ENCODE measurements at regions not wholly inside any gene's neighbourhood (a gene's known extent, or its start where the extent isn't known, plus 50 kb on each side); places are given as distances from the start of the nearest gene placed in this dataset.

- Mint-ChIP-seq H3K4me3 (no peak overlapping the region), H3K27ac (ENCODE audit: unreplicated experiment) (no peak overlapping the region), H3K4me1 (no peaks in the 10 kb centered on the region), H3K27me3 (ENCODE audit: low read depth) (no peaks in the 10 kb centered on the region), H3K9me3 (no peaks in the 10 kb centered on the region), H3K36me3 (ENCODE audit: low read depth) (no peaks in the 10 kb centered on the region)
- TF ChIP-seq CTCF (conservative IDR thresholded peaks at IDR 0.05): no peak
- DNase-seq (ENCODE audit: low read depth, low spot score): no peak
Observed at GRCh38 chr13:22967669-22968068, 213.1 kb upstream of the SGCG start.

- Mint-ChIP-seq H3K4me1 (no peaks in the 10 kb centered on the region), H3K27me3 (ENCODE audit: low read depth) (no peaks in the 10 kb centered on the region), H3K4me3 (no peak overlapping the region), H3K9me3 (peaks cover 5% of the 10 kb centered on the region), H3K27ac (ENCODE audit: unreplicated experiment) (no peak overlapping the region), H3K36me3 (ENCODE audit: low read depth) (peaks cover 9% of the 10 kb centered on the region)
- TF ChIP-seq CTCF (conservative IDR thresholded peaks at IDR 0.05): no peak
- no peak for DNase-seq (ENCODE audit: low read depth, low spot score)
Observed at GRCh38 chr13:22979952-22980351, 200.8 kb upstream of the SGCG start.

- Mint-ChIP-seq H3K36me3 (ENCODE audit: low read depth) (peaks cover 14% of the 10 kb centered on the region), H3K27ac (ENCODE audit: unreplicated experiment) (no peak overlapping the region), H3K4me3 (no peak overlapping the region), H3K27me3 (ENCODE audit: low read depth) (no peaks in the 10 kb centered on the region), H3K4me1 (no peaks in the 10 kb centered on the region), H3K9me3 (peaks cover 10% of the 10 kb centered on the region)
- no peak for TF ChIP-seq CTCF (conservative IDR thresholded peaks at IDR 0.05)
- no peak for DNase-seq (ENCODE audit: low read depth, low spot score)
Observed at GRCh38 chr13:22980936-22981335, 199.8 kb upstream of the SGCG start.

- H3K27me3 Mint-ChIP-seq (ENCODE audit: low read depth): no peaks in the 10 kb centered on the region
Observed at GRCh38 chr13:22993148-22993547, 187.6 kb upstream of the SGCG start.

GRCh38 chr13:23003446-23003845 is 177.3 kb upstream of the SGCG start:
- peaks cover 6% of the 10 kb centered on the region for H3K9me3 Mint-ChIP-seq
- H3K4me1 Mint-ChIP-seq: no peaks in the 10 kb centered on the region
- H3K4me3 Mint-ChIP-seq: no peak overlapping the region
- peaks cover 4% of the 10 kb centered on the region for H3K36me3 Mint-ChIP-seq (ENCODE audit: low read depth)
- DNase-seq (ENCODE audit: low read depth, low spot score): no peak
- no peak for TF ChIP-seq CTCF (conservative IDR thresholded peaks at IDR 0.05)
- H3K27me3 Mint-ChIP-seq (ENCODE audit: low read depth): no peaks in the 10 kb centered on the region
- H3K27ac Mint-ChIP-seq (ENCODE audit: unreplicated experiment): no peak overlapping the region

More at GRCh38 chr13:22993148-22993547, 187.6 kb upstream of the SGCG start:
- no peak overlapping the region for H3K4me3 Mint-ChIP-seq
- H3K9me3 Mint-ChIP-seq: peaks cover 4% of the 10 kb centered on the region
- no peak for DNase-seq (ENCODE audit: low read depth, low spot score)
- TF ChIP-seq CTCF (conservative IDR thresholded peaks at IDR 0.05): no peak
- H3K27ac Mint-ChIP-seq (ENCODE audit: unreplicated experiment): peak overlapping the region; percentile 63
- H3K36me3 Mint-ChIP-seq (ENCODE audit: low read depth): no peaks in the 10 kb centered on the region
- H3K4me1 Mint-ChIP-seq: peaks cover 10% of the 10 kb centered on the region

- no peak for TF ChIP-seq CTCF (conservative IDR thresholded peaks at IDR 0.05)
- peaks cover 3% of the 10 kb centered on the region for H3K36me3 Mint-ChIP-seq (ENCODE audit: low read depth)
- H3K27me3 Mint-ChIP-seq (ENCODE audit: low read depth): no peaks in the 10 kb centered on the region
- DNase-seq (ENCODE audit: low read depth, low spot score): no peak
- no peaks in the 10 kb centered on the region for H3K9me3 Mint-ChIP-seq
- no peak overlapping the region for H3K27ac Mint-ChIP-seq (ENCODE audit: unreplicated experiment)
- H3K4me1 Mint-ChIP-seq: no peaks in the 10 kb centered on the region
- H3K4me3 Mint-ChIP-seq: no peak overlapping the region
Observed at GRCh38 chr13:23007426-23007825, 173.4 kb upstream of the SGCG start.
